ENCODE measurements at regions not wholly inside any gene's neighbourhood (a gene's known extent, or its start where the extent isn't known, plus 50 kb on each side); places are given as distances from the start of the nearest gene placed in this dataset.

GRCh38 chr14:101616202-101616601 lies 54.9 kb downstream of the DIO3 start:
- Mint-ChIP-seq H3K9me3 (no peaks in the 10 kb centered on the region), H3K27me3 (ENCODE audit: low read depth) (peaks cover 46% of the 10 kb centered on the region), H3K4me1 (ENCODE audit: low read depth) (no peaks in the 10 kb centered on the region), H3K36me3 (ENCODE audit: low read depth) (no peaks in the 10 kb centered on the region), H3K27ac (no peak overlapping the region), H3K4me3 (no peak overlapping the region)

GRCh38 chr14:101619484-101619883 lies 58.2 kb downstream of the DIO3 start:
- Mint-ChIP-seq H3K4me3 (no peak overlapping the region), H3K9me3 (no peaks in the 10 kb centered on the region), H3K27ac (no peak overlapping the region), H3K4me1 (ENCODE audit: low read depth) (no peaks in the 10 kb centered on the region), H3K27me3 (ENCODE audit: low read depth) (peaks cover 26% of the 10 kb centered on the region), H3K36me3 (ENCODE audit: low read depth) (no peaks in the 10 kb centered on the region)

DNA sequence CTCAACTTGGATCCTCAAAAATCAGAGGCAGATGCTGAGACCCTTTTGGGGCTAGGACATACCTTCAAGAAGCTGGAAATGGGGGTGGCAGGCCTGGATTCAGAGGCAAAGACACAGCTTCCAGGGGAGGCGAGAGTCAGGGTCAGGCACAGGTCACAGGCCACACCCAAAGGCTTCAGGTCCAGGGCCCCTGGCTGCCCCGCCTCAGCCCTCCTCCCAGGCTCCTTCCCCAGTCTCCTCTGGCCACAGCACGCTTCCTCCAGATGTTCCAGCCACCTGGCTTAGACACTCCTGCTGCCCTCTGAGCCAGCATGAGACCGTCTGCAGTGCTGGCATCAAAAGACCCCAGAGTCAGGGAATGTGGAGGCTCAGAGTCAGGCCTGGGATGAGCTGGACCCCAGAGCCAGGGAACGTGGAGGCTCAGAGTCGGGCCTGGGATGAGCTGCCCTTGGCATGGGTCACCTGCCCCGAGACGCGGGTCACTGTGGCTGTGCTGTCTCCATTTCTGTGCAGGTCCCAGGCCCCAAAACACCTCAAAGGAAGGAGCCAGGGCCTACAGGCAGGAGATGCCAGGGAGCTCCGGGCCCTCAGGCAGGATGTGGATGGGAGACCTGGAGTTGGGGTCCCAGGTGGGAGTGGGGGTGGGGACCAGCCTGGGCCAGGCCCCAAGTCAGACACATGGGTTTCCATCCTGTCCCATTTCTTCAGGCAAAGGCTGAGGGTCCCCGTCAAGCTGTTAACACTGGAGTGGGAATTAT lies 58.9 kb downstream of the DIO3 start:
- Mint-ChIP-seq H3K4me3 (no peak overlapping the region), H3K4me1 (ENCODE audit: low read depth) (no peaks in the 10 kb centered on the region), H3K27ac (no peak overlapping the region), H3K27me3 (ENCODE audit: low read depth) (peaks cover 21% of the 10 kb centered on the region), H3K9me3 (no peaks in the 10 kb centered on the region), H3K36me3 (ENCODE audit: low read depth) (no peaks in the 10 kb centered on the region)

- no peaks in the 10 kb centered on the region for H3K9me3 Mint-ChIP-seq
- no peaks in the 10 kb centered on the region for H3K36me3 Mint-ChIP-seq (ENCODE audit: low read depth)
- no peak overlapping the region for H3K4me3 Mint-ChIP-seq
- H3K27me3 Mint-ChIP-seq (ENCODE audit: low read depth), result peaks cover 12% of the 10 kb centered on the region
- H3K27ac Mint-ChIP-seq, result no peak overlapping the region
- no peaks in the 10 kb centered on the region for H3K4me1 Mint-ChIP-seq (ENCODE audit: low read depth)
Observed at GRCh38 chr14:101620821-101621785, 59.8 kb downstream of the DIO3 start.

GRCh38 chr14:101622251-101623076 lies 61.2 kb downstream of the DIO3 start:
- no peak overlapping the region for H3K4me3 Mint-ChIP-seq
- no peaks in the 10 kb centered on the region for H3K9me3 Mint-ChIP-seq
- peaks cover 10% of the 10 kb centered on the region for H3K27me3 Mint-ChIP-seq (ENCODE audit: low read depth)
- no peaks in the 10 kb centered on the region for H3K36me3 Mint-ChIP-seq (ENCODE audit: low read depth)
- no peaks in the 10 kb centered on the region for H3K4me1 Mint-ChIP-seq (ENCODE audit: low read depth)
- no peak overlapping the region for H3K27ac Mint-ChIP-seq

- H3K27ac Mint-ChIP-seq, result no peak overlapping the region
- H3K9me3 Mint-ChIP-seq, result no peaks in the 10 kb centered on the region
- H3K4me3 Mint-ChIP-seq, result no peak overlapping the region
- peaks cover 10% of the 10 kb centered on the region for H3K27me3 Mint-ChIP-seq (ENCODE audit: low read depth)
- no peaks in the 10 kb centered on the region for H3K4me1 Mint-ChIP-seq (ENCODE audit: low read depth)
- H3K36me3 Mint-ChIP-seq (ENCODE audit: low read depth), result no peaks in the 10 kb centered on the region
Observed at GRCh38 chr14:101623077-101623372, 61.7 kb downstream of the DIO3 start.

DNA sequence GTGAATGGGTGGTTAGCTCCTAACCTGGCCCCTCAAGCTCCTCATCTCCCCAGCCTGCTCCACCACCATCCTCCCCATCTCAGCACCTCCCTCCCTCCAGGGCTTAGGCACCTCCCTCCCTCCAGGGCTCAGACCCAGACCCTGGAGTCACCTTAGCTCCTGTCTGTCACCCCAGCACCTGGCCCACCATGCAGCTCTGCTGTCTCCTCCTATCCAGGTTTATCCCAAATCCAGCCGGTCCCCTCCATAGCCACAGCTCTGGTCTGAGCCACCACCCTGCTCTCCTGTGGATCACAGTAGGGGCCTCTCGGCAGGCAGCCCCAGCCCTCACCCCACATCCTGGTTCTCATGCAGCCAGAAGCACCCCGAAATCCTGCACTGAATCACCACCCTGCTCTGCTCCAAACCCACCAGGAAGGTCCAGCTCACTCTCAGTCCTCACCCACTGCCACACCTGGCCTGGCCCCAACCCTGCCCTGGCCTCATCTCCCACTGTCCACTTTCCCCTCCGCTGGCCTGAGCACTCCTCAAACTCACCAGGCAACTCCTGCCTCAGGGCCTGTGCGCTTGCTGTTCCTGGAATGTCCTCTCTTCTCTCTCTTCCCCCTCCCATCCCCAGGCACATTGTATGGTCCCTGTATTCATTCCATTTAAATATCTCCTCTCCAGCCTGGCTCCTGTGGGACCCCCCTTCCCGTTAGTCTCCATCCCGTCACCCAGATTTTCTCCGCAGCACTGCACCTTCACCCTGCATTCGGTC lies 62.6 kb downstream of the DIO3 start:
- H3K4me3 Mint-ChIP-seq, result no peak overlapping the region
- no peak overlapping the region for H3K27ac Mint-ChIP-seq
- H3K9me3 Mint-ChIP-seq, result no peaks in the 10 kb centered on the region
- H3K36me3 Mint-ChIP-seq (ENCODE audit: low read depth), result no peaks in the 10 kb centered on the region
- H3K27me3 Mint-ChIP-seq (ENCODE audit: low read depth), result peaks cover 4% of the 10 kb centered on the region
- H3K4me1 Mint-ChIP-seq (ENCODE audit: low read depth), result no peaks in the 10 kb centered on the region

DNA sequence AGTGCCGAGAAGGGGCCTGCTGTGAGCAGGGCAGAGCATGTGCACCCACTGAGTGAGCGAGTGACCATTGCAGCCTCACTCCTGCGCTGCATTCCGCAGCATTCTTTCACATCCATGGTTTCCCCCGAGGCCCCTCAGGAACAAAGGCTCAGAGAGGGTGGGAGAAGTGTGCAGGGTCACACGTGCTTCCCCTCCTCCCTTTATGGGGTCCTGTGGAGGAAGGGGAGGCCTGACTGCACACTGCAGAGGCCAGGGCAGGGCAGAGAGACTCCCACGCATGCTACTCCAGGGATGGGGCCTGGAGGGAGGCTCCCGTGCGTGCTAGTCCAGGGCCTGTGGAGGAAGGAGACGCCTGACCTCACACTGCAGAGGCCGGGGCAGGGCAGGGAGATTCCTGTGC lies 63.2 kb downstream of the DIO3 start:
- Mint-ChIP-seq H3K4me3 (no peak overlapping the region), H3K9me3 (no peaks in the 10 kb centered on the region), H3K27ac (no peak overlapping the region), H3K36me3 (ENCODE audit: low read depth) (no peaks in the 10 kb centered on the region), H3K27me3 (ENCODE audit: low read depth) (peaks cover 4% of the 10 kb centered on the region), H3K4me1 (ENCODE audit: low read depth) (no peaks in the 10 kb centered on the region)

GRCh38 chr14:101625336-101626097 lies 64.2 kb downstream of the DIO3 start:
- H3K36me3 Mint-ChIP-seq (ENCODE audit: low read depth), result no peaks in the 10 kb centered on the region
- no peak overlapping the region for H3K4me3 Mint-ChIP-seq
- no peaks in the 10 kb centered on the region for H3K4me1 Mint-ChIP-seq (ENCODE audit: low read depth)
- peaks cover 4% of the 10 kb centered on the region for H3K27me3 Mint-ChIP-seq (ENCODE audit: low read depth)
- H3K27ac Mint-ChIP-seq, result no peak overlapping the region
- no peaks in the 10 kb centered on the region for H3K9me3 Mint-ChIP-seq

DNA sequence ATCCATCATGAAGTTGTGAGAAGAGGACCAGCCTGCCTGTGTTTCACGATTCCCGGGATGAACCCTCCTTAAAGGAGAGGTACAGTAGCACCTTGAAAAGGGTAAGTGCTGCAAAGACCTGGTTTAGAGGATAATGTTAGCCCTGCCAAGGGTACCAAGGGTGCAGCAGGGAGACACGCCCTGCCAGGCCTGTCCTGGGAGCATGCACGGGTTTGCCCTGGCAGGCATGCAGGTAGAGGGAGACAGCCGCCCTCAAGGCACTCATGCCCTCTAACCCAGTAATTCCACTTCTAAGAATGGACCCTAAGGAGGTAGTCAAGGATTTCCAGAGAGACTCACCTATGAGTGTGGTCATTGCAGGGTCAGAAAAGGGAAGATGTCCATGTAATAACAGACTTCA lies 65.0 kb downstream of the DIO3 start:
- Mint-ChIP-seq H3K27ac (no peak overlapping the region), H3K27me3 (ENCODE audit: low read depth) (peaks cover 4% of the 10 kb centered on the region), H3K36me3 (ENCODE audit: low read depth) (no peaks in the 10 kb centered on the region), H3K9me3 (no peaks in the 10 kb centered on the region), H3K4me3 (no peak overlapping the region), H3K4me1 (ENCODE audit: low read depth) (no peaks in the 10 kb centered on the region)

GRCh38 chr14:101627915-101628262 lies 66.6 kb downstream of the DIO3 start:
- Mint-ChIP-seq H3K36me3 (ENCODE audit: low read depth) (no peaks in the 10 kb centered on the region), H3K27me3 (ENCODE audit: low read depth) (peaks cover 4% of the 10 kb centered on the region), H3K4me3 (no peak overlapping the region), H3K4me1 (ENCODE audit: low read depth) (no peaks in the 10 kb centered on the region), H3K9me3 (no peaks in the 10 kb centered on the region), H3K27ac (no peak overlapping the region)

GRCh38 chr14:101628471-101628966 lies 67.2 kb downstream of the DIO3 start:
- Mint-ChIP-seq H3K27me3 (ENCODE audit: low read depth) (peaks cover 4% of the 10 kb centered on the region), H3K4me3 (no peak overlapping the region), H3K4me1 (ENCODE audit: low read depth) (no peaks in the 10 kb centered on the region), H3K27ac (no peak overlapping the region), H3K9me3 (no peaks in the 10 kb centered on the region), H3K36me3 (ENCODE audit: low read depth) (no peaks in the 10 kb centered on the region)

GRCh38 chr14:101628975-101629374 lies 67.7 kb downstream of the DIO3 start:
- H3K9me3 Mint-ChIP-seq, result no peaks in the 10 kb centered on the region
- H3K27me3 Mint-ChIP-seq (ENCODE audit: low read depth), result peaks cover 4% of the 10 kb centered on the region
- H3K36me3 Mint-ChIP-seq (ENCODE audit: low read depth), result no peaks in the 10 kb centered on the region
- H3K27ac Mint-ChIP-seq, result no peak overlapping the region
- no peak overlapping the region for H3K4me3 Mint-ChIP-seq
- H3K4me1 Mint-ChIP-seq (ENCODE audit: low read depth), result no peaks in the 10 kb centered on the region
